Stimulated activated CD4-positive, alpha-beta T cell treated with anti-CD3 and anti-CD28 coated beads, Interleukin-15, amount 100 ng/mL, for 48 hours (primary cell): ENCODE measurements at regions not wholly inside any gene's neighbourhood (a gene's known extent, or its start where the extent isn't known, plus 50 kb on each side); places are given as distances from the start of the nearest gene placed in this dataset.

Experiments used
- DNase-seq, 2 donors: peaks; one replicate each; pipeline ENCODE4 v3.0.0-alpha.2; 2020; ENCODE audit warnings: low read depth in 2 of 2

- DNase-seq, result no peak
These were observed 457.4 kb upstream of the CDH4 start for GRCh38 chr20:60794674-60795073.

- no peak for DNase-seq
These were observed 456.4 kb upstream of the CDH4 start for GRCh38 chr20:60795651-60796050.

GRCh38 chr20:60800185-60800584 is 451.9 kb upstream of the CDH4 start:
- no peak for DNase-seq

GRCh38 chr20:60802676-60803075 is 449.4 kb upstream of the CDH4 start:
- DNase-seq, result no peak

- DNase-seq, result no peak
These were observed 448.6 kb upstream of the CDH4 start for GRCh38 chr20:60803335-60804055.

GRCh38 chr20:60804240-60804917 is 447.7 kb upstream of the CDH4 start:
- DNase-seq, result no peak

GRCh38 chr20:60804918-60805630 is 447.0 kb upstream of the CDH4 start:
- no peak for DNase-seq

GRCh38 chr20:60806354-60806753 is 445.7 kb upstream of the CDH4 start:
- DNase-seq, result no peak

- DNase-seq, result no peak
These were observed 445.2 kb upstream of the CDH4 start for GRCh38 chr20:60806824-60807223.

- DNase-seq, result no peak
These were observed 443.9 kb upstream of the CDH4 start for GRCh38 chr20:60808003-60808672.

- DNase-seq, result no peak
These were observed 443.4 kb upstream of the CDH4 start for GRCh38 chr20:60808701-60809100.

- no peak for DNase-seq
These were observed 441.5 kb upstream of the CDH4 start for GRCh38 chr20:60810561-60810960.

- no peak for DNase-seq
These were observed 439.5 kb upstream of the CDH4 start for GRCh38 chr20:60812561-60812960.

- DNase-seq, result no peak
These were observed 439.0 kb upstream of the CDH4 start for GRCh38 chr20:60813066-60813465.

- no peak for DNase-seq
These were observed 436.4 kb upstream of the CDH4 start for GRCh38 chr20:60815656-60816055.

GRCh38 chr20:60816901-60817300 is 435.2 kb upstream of the CDH4 start:
- no peak for DNase-seq

GRCh38 chr20:60817891-60818290 is 434.2 kb upstream of the CDH4 start:
- DNase-seq, result no peak

- no peak for DNase-seq
These were observed 432.6 kb upstream of the CDH4 start for GRCh38 chr20:60819511-60819910.

GRCh38 chr20:60820149-60820548 is 431.9 kb upstream of the CDH4 start:
- DNase-seq, result no peak

- DNase-seq, result no peak
These were observed 431.1 kb upstream of the CDH4 start for GRCh38 chr20:60820918-60821317.

GRCh38 chr20:60822699-60823607 is 429.1 kb upstream of the CDH4 start:
- DNase-seq, result no peak
